ENCODE measurements at regions not wholly inside any gene's neighbourhood (a gene's known extent, or its start where the extent isn't known, plus 50 kb on each side); places are given as distances from the start of the nearest gene placed in this dataset.

DNA sequence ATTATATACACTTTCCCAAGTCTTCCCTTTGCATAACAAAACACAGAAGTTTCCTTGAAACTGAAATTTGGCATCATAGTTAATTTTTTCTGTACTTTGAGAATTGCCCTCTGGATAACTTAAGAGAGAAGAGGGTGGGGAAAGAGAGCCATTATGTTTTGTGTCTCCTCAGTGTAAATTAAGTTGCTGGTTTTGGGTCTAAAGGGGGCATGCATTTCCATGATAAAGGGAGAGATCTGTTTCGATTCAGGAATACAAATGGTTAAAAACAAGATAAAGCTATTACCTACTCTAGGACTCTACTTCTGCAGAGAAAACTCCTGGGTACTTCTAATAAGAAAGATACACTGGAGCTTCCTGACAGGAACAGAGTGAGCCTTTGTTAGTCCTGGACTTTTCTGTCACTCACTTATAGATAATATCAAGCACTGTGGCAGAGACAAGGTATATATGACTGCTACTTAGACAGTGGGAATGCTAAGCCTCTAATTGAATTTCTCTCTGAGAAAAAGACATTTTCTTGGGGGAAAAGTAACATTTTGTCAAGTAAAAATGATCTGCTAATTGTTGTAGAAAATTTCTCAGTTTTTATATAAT lies 142.8 kb upstream of the PCDH9 start:
- H3K27me3 ChIP-seq (ENCODE audit: insufficient read depth, low read length) = no peaks in the 10 kb centered on the region
- no peaks in the 10 kb centered on the region for H3K36me3 ChIP-seq (ENCODE audit: insufficient read depth, low read depth, low read length)
- no peak overlapping the region for H3K9ac ChIP-seq (ENCODE audit: low read depth, low read length)
- H3K9me3 ChIP-seq (ENCODE audit: insufficient read depth, low read depth, low read length) = no peaks in the 10 kb centered on the region
- H3K4me3 ChIP-seq (ENCODE audit: low read length) = no peak overlapping the region
- no peak overlapping the region for H3K27ac ChIP-seq (ENCODE audit: low read length)
- H3K4me1 ChIP-seq (ENCODE audit: insufficient read depth, low read length) = peaks cover 9% of the 10 kb centered on the region

DNA sequence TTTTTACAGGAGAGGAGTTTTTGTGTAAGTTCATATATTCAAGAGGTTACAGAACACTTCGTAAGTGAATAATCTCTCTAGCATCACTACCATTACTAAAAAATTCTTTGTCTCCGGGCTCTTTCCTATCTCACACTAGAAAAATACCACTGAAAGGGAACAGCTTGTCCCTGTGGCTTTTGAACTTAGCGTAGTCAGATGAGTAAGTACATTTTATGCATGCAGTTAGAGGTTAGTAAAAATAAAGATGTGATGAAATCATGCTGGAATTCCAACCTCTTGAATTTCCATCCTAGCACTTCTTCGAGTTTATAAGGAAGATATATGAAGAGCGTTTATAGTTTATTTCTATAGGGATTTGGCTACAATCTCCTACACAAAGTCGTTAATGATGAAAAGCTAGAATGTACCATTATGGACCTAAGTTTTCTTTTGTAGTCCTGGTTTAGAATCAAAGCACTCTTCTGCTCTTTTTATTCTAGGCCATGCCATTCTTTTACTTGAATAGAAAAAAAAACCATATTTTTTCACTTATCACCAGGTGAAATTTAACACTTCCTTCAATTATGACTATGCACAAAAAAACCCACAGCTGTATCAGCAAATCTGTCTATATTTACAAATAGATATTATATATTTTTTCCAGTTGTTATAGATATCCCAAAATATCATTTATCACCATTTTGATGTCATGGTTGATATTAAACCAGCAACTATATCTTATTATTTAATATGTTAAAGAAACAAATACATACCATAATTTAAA lies 139.9 kb upstream of the PCDH9 start:
- H3K4me1 ChIP-seq (ENCODE audit: insufficient read depth, low read length) = peaks cover 9% of the 10 kb centered on the region
- no peaks in the 10 kb centered on the region for H3K36me3 ChIP-seq (ENCODE audit: insufficient read depth, low read depth, low read length)
- H3K27ac ChIP-seq (ENCODE audit: low read length) = no peak overlapping the region
- no peak overlapping the region for H3K4me3 ChIP-seq (ENCODE audit: low read length)
- no peaks in the 10 kb centered on the region for H3K9me3 ChIP-seq (ENCODE audit: insufficient read depth, low read depth, low read length)
- H3K27me3 ChIP-seq (ENCODE audit: insufficient read depth, low read length) = no peaks in the 10 kb centered on the region
- H3K9ac ChIP-seq (ENCODE audit: low read depth, low read length) = no peak overlapping the region

DNA sequence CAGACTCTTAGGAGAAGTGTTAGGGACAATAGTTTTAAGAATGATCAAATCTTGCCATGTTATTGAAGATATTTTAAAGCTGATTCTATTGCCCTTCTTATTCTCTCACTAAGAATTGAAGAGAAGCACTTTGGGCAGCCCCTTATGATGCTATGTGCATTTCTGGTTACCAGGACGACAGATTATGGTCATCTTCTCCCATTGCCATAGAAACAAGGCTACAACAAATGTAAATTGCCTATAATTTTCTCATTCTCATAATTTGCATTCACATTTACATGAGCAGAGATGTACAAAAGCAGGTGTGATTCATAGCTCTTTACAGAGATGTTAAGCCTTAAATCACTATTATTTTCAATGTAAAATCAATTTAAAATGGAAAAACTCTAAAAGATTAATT lies 137.3 kb upstream of the PCDH9 start:
- H3K9ac ChIP-seq (ENCODE audit: low read depth, low read length) = no peak overlapping the region
- H3K4me3 ChIP-seq (ENCODE audit: low read length) = no peak overlapping the region
- no peaks in the 10 kb centered on the region for H3K36me3 ChIP-seq (ENCODE audit: insufficient read depth, low read depth, low read length)
- no peak overlapping the region for H3K27ac ChIP-seq (ENCODE audit: low read length)
- no peaks in the 10 kb centered on the region for H3K9me3 ChIP-seq (ENCODE audit: insufficient read depth, low read depth, low read length)
- H3K27me3 ChIP-seq (ENCODE audit: insufficient read depth, low read length) = no peaks in the 10 kb centered on the region
- H3K4me1 ChIP-seq (ENCODE audit: insufficient read depth, low read length) = no peaks in the 10 kb centered on the region; the same call in 1 of the 2 replicates

DNA sequence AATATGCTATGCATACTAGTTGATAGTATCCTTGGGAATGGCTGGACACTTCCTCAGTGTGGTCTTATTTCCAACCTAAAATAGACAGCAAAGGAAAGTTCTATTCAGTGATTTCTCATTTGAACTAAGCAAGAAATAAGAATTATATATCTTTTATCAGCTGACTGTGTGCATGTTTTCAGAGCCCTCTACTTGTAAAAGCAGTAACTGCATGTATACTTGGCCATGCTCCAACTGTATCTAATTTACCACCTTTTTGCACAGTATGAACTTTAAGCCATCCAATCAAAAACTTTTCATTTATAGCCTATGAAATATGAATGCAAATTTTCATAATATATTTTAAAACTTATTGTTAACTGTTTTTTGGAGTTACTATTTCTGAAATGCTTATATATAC lies 136.4 kb upstream of the PCDH9 start:
- H3K4me1 ChIP-seq (ENCODE audit: insufficient read depth, low read length) = no peaks in the 10 kb centered on the region; the same call in 1 of the 2 replicates
- no peak overlapping the region for H3K9ac ChIP-seq (ENCODE audit: low read depth, low read length)
- H3K4me3 ChIP-seq (ENCODE audit: low read length) = no peak overlapping the region
- H3K27ac ChIP-seq (ENCODE audit: low read length) = no peak overlapping the region
- no peaks in the 10 kb centered on the region for H3K9me3 ChIP-seq (ENCODE audit: insufficient read depth, low read depth, low read length)
- H3K36me3 ChIP-seq (ENCODE audit: insufficient read depth, low read depth, low read length) = no peaks in the 10 kb centered on the region
- no peaks in the 10 kb centered on the region for H3K27me3 ChIP-seq (ENCODE audit: insufficient read depth, low read length)

DNA sequence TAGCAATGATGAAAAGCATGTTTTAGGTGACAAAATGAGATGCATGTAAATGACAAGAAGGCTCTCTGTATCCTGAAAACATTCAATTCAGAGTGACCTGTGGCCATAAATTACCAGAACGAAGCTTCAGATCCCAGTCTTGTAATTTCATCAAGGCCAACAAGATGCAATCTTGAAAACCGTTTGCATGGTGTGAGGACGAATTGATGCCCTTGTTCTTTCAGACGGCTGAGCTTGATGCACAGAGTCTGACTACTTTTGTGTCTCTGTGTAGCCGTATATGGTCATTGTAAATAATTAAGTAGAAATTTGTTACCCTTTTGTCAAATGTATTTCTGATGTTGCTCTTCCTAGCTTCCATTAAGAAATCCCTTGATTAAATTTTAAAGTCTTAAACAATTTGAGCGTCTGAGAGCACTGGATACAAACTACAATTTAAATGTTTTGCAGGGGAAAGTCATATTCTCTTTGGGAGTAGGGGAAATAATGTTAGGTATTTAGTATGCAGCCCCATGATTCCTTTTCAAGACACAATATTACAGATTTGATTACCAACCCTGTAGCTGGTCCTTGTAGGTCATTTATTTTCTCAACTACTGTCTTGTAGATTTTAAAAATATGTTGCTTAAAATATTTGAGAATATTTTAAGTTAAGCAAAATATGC lies 125.8 kb upstream of the PCDH9 start:
- no peak overlapping the region for H3K27ac ChIP-seq (ENCODE audit: low read length)
- H3K27me3 ChIP-seq (ENCODE audit: insufficient read depth, low read length) = no peaks in the 10 kb centered on the region
- no peaks in the 10 kb centered on the region for H3K9me3 ChIP-seq (ENCODE audit: insufficient read depth, low read depth, low read length)
- H3K4me3 ChIP-seq (ENCODE audit: low read length) = no peak overlapping the region
- H3K36me3 ChIP-seq (ENCODE audit: insufficient read depth, low read depth, low read length) = no peaks in the 10 kb centered on the region
- H3K4me1 ChIP-seq (ENCODE audit: insufficient read depth, low read length) = no peaks in the 10 kb centered on the region; the same call in 1 of the 2 replicates
- H3K9ac ChIP-seq (ENCODE audit: low read depth, low read length) = no peak overlapping the region

DNA sequence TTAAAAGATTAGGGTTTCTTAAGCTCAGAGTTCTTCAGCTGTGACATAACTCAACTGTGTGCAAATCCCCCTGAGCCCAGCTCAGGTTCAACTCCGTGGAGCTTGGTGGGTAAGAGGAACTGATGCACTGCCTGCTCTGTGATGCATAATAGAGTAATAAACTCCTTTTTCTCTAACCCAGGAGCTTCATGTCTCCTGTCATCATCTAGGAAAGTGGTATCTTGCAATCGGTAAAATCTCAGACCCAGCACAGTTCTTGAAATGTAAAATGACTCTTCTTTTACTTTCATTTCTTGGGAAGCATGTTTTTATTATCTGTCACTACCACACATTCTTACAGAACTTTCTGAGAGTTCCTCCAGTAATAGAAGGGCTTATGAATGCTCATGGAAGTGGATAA lies 123.8 kb upstream of the PCDH9 start:
- Histone ChIP-seq H3K27me3 (ENCODE audit: insufficient read depth, low read length) (no peaks in the 10 kb centered on the region), H3K9ac (ENCODE audit: low read depth, low read length) (no peak overlapping the region), H3K4me1 (ENCODE audit: insufficient read depth, low read length) (no peaks in the 10 kb centered on the region; the same call in 1 of the 2 replicates), H3K4me3 (ENCODE audit: low read length) (no peak overlapping the region), H3K9me3 (ENCODE audit: insufficient read depth, low read depth, low read length) (no peaks in the 10 kb centered on the region), H3K27ac (ENCODE audit: low read length) (no peak overlapping the region), H3K36me3 (ENCODE audit: insufficient read depth, low read depth, low read length) (no peaks in the 10 kb centered on the region)

DNA sequence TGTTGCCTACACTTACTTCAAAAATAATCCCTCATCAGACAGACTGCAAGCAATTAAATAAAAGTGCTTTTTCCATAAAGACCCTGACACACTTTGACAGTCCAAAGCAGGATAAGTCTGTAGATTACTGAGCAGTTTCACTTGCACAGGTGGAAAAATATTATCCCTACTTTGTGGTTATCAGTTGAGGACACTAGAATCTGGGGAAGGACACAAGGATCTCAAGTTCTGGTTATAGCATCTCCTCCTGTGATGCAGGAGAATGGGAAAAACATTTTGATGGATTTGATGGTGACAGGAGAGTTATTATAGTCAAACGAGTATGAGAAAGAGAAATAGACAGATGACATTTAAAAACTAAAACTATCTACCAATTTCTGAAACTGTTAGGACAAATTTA lies 122.9 kb upstream of the PCDH9 start:
- Histone ChIP-seq H3K4me1 (ENCODE audit: insufficient read depth, low read length) (no peaks in the 10 kb centered on the region; the same call in 1 of the 2 replicates), H3K9ac (ENCODE audit: low read depth, low read length) (no peak overlapping the region), H3K4me3 (ENCODE audit: low read length) (no peak overlapping the region), H3K27ac (ENCODE audit: low read length) (no peak overlapping the region), H3K27me3 (ENCODE audit: insufficient read depth, low read length) (no peaks in the 10 kb centered on the region), H3K36me3 (ENCODE audit: insufficient read depth, low read depth, low read length) (no peaks in the 10 kb centered on the region), H3K9me3 (ENCODE audit: insufficient read depth, low read depth, low read length) (no peaks in the 10 kb centered on the region)

DNA sequence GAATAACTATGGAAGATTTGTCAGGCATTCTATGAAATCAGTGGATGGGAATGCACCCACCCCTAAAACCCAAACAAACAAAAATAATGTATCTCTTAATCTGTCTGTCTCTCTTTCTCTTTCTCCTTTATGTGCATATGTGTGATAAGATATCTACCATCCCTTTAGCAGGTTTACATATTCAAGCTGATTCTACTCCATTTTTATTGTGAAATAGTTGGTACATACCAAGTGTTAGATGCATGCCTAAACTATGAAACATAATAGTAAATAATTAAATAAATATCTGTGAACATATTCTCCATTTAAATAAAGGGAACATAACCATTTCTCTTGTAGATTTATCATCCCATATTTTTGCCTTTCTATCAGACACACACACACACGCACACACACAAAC lies 121.8 kb upstream of the PCDH9 start:
- no peaks in the 10 kb centered on the region; the same call in 1 of the 2 replicates for H3K4me1 ChIP-seq (ENCODE audit: insufficient read depth, low read length)

DNA sequence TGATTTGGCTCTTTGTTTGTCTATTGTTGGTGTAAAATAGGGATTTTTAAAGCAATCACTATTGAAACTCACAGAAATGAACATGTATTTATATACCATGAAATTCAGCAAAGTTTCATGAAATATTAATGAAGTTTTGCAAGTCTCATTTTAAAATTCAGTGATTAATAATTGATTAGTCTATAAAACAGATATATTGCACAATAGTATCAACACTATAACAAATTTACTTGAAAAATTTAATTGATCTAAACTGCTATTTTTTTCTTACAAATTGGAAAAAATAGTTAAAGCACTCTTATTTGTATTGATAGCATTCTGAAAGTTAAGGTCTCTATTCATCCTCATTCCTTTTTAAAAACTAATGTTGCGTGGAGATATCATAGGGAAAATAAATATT lies 121.0 kb upstream of the PCDH9 start:
- Histone ChIP-seq H3K9ac (ENCODE audit: low read depth, low read length) (no peak overlapping the region), H3K27me3 (ENCODE audit: insufficient read depth, low read length) (no peaks in the 10 kb centered on the region), H3K36me3 (ENCODE audit: insufficient read depth, low read depth, low read length) (no peaks in the 10 kb centered on the region), H3K4me1 (ENCODE audit: insufficient read depth, low read length) (no peaks in the 10 kb centered on the region; the same call in 1 of the 2 replicates), H3K27ac (ENCODE audit: low read length) (no peak overlapping the region), H3K4me3 (ENCODE audit: low read length) (no peak overlapping the region), H3K9me3 (ENCODE audit: insufficient read depth, low read depth, low read length) (no peaks in the 10 kb centered on the region)

More for the DNA sequence above, 121.8 kb upstream of the PCDH9 start:
- H3K4me3 ChIP-seq (ENCODE audit: low read length) = no peak overlapping the region
- H3K27me3 ChIP-seq (ENCODE audit: insufficient read depth, low read length) = no peaks in the 10 kb centered on the region
- no peaks in the 10 kb centered on the region for H3K9me3 ChIP-seq (ENCODE audit: insufficient read depth, low read depth, low read length)
- H3K9ac ChIP-seq (ENCODE audit: low read depth, low read length) = no peak overlapping the region
- no peak overlapping the region for H3K27ac ChIP-seq (ENCODE audit: low read length)
- H3K36me3 ChIP-seq (ENCODE audit: insufficient read depth, low read depth, low read length) = no peaks in the 10 kb centered on the region

DNA sequence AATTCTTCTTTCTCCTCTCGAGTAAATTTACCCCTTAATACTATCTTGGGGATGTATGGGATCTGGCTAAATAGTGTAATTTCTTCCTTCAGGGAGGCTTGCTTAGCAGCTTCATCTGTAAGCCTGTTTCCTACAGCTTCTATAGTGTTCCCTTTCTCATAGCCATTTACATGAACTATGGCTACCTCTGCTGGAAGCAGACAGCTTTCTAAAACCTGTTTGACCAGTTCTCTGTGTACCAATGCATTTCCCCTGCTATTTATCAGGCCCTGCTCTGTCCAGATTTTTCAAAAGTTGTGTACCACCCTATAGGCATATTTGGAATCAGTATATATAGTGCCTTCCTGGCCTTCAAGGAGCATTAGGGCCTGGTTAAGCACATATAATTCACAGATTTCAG lies 113.6 kb upstream of the PCDH9 start:
- Histone ChIP-seq H3K4me1 (ENCODE audit: insufficient read depth, low read length) (no peaks in the 10 kb centered on the region), H3K27ac (ENCODE audit: low read length) (no peak overlapping the region), H3K9ac (ENCODE audit: low read depth, low read length) (no peak overlapping the region), H3K27me3 (ENCODE audit: insufficient read depth, low read length) (no peaks in the 10 kb centered on the region), H3K9me3 (ENCODE audit: insufficient read depth, low read depth, low read length) (no peaks in the 10 kb centered on the region), H3K36me3 (ENCODE audit: insufficient read depth, low read depth, low read length) (no peaks in the 10 kb centered on the region), H3K4me3 (ENCODE audit: low read length) (no peak overlapping the region)

DNA sequence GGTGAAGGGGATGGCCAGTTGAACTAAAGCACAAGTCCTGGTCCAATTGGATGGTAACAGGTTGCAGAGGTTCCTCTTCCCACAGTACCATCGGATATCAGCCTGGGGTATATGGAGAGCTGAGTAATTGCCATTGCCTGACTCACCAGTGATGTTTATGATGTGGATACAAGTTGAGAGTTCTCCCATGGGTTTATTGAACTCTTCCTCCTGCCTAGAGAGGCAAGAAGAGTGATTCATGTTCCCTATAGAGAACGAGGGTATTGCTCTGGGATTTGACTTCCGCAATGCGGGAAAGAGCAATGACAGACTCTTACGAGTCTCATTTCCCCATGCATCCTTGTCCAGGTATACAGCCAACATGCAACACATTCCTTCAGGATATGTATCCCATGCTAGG lies 111.3 kb upstream of the PCDH9 start:
- Histone ChIP-seq H3K9ac (ENCODE audit: low read depth, low read length) (no peak overlapping the region), H3K36me3 (ENCODE audit: insufficient read depth, low read depth, low read length) (no peaks in the 10 kb centered on the region), H3K27me3 (ENCODE audit: insufficient read depth, low read length) (no peaks in the 10 kb centered on the region), H3K4me1 (ENCODE audit: insufficient read depth, low read length) (no peaks in the 10 kb centered on the region), H3K27ac (ENCODE audit: low read length) (no peak overlapping the region), H3K9me3 (ENCODE audit: insufficient read depth, low read depth, low read length) (no peaks in the 10 kb centered on the region), H3K4me3 (ENCODE audit: low read length) (no peak overlapping the region)

DNA sequence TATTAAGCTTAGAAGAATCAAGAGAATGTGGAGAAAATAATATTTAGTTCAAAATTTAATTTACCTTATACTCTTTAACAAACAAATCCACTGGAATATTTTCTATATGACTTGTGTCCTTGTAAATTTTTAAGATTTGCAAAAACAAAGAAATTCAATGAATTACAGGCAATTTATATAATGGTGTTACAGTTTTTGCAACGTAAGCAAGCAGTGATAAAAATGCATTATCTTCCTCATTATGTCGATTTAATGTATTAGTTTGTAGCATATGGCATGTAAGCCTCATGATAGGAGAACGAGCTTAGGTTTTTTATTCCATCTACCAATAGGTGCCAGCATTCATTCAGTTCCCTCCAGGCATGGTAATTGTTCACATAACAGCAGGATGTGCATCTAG lies 100.0 kb upstream of the PCDH9 start:
- no peaks in the 10 kb centered on the region for H3K36me3 ChIP-seq (ENCODE audit: insufficient read depth, low read depth, low read length)
- no peak overlapping the region for H3K9ac ChIP-seq (ENCODE audit: low read depth, low read length)
- no peak overlapping the region for H3K4me3 ChIP-seq (ENCODE audit: low read length)
- no peaks in the 10 kb centered on the region for H3K9me3 ChIP-seq (ENCODE audit: insufficient read depth, low read depth, low read length)
- no peak overlapping the region for H3K27ac ChIP-seq (ENCODE audit: low read length)
- H3K27me3 ChIP-seq (ENCODE audit: insufficient read depth, low read length) = no peaks in the 10 kb centered on the region
- no peaks in the 10 kb centered on the region for H3K4me1 ChIP-seq (ENCODE audit: insufficient read depth, low read length)
